ENCODE measurements at regions not wholly inside any gene's neighbourhood (a gene's known extent, or its start where the extent isn't known, plus 50 kb on each side); places are given as distances from the start of the nearest gene placed in this dataset.

DNA sequence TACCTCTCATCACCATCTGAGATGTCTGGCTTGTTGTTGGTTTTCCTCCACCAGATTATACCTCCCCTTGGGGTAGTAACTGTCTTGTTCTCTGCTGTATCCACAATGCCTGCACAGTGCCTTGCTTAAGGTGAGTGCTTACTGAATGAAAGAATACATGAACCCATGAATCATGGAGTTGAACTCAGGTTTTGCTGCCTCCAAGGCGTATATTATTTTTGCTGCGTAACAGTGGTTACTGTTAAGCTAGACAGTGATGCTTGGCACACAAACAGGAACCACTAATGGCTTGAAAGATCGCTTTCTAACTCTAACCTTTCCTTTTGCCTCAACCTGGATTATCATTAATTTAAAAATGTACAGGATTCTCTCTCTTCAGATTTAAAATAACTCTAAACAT lies 695.8 kb downstream of the TOX3 start:
- TF ChIP-seq EZH2 (IDR thresholded peaks at IDR 0.05) (no peak), POLR2AphosphoS5 (IDR thresholded peaks at IDR 0.05; ENCODE audit: borderline replicate concordance, low read depth, low read length) (no peak), FOXP2 (optimal IDR thresholded peaks at IDR 0.05; ENCODE audit: control extremely low read depth, extremely low read length, insufficient read depth) (no peak)

Measured in SK-N-MC (cell line).